ENCODE measurements at regions not wholly inside any gene's neighbourhood (a gene's known extent, or its start where the extent isn't known, plus 50 kb on each side); places are given as distances from the start of the nearest gene placed in this dataset.

DNA sequence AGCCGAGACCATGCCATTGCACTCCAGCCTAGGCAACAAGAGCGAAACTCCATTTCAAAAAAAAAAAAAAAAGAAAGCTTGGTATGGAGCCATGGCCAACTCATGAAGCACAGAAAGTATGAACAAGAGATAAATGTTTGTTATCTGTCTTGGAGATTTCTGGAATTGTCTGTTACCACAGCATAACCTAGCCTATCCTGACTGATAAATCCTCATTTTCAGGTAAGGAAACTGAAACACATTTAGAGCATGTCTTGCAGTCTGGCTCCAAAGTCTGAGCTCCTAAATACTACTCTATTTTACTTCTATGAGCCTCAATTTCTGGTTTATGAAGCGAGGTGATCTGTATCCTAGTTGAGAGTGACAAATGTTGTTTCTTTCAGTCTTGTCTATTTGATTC lies 68.3 kb upstream of the SLC44A1 start:
- CTCF ChIA-PET = no interaction called here
- Histone ChIP-seq H3K36me3 (ENCODE audit: control insufficient read depth, insufficient read depth, low read length) (no peaks in the 10 kb centered on the region), H3K27me3 (ENCODE audit: control insufficient read depth, insufficient read depth, low read length) (no peaks in the 10 kb centered on the region), H3K4me3 (ENCODE audit: low read depth in 2 of 2, low read length in 2 of 2) (no peak overlapping the region), H3K27ac (ENCODE audit: low read length) (no peak overlapping the region), H3K4me1 (ENCODE audit: control insufficient read depth, insufficient read depth, low read length) (no peaks in the 10 kb centered on the region), H3K9me3 (ENCODE audit: control insufficient read depth, insufficient read depth, low read depth, low read length) (no peaks in the 10 kb centered on the region)
- TF ChIP-seq SIN3A (IDR thresholded peaks at IDR 0.05; ENCODE audit: borderline replicate concordance, insufficient read depth, low read depth, low read length) = no peak
- TF ChIP-seq, protein P1, sequence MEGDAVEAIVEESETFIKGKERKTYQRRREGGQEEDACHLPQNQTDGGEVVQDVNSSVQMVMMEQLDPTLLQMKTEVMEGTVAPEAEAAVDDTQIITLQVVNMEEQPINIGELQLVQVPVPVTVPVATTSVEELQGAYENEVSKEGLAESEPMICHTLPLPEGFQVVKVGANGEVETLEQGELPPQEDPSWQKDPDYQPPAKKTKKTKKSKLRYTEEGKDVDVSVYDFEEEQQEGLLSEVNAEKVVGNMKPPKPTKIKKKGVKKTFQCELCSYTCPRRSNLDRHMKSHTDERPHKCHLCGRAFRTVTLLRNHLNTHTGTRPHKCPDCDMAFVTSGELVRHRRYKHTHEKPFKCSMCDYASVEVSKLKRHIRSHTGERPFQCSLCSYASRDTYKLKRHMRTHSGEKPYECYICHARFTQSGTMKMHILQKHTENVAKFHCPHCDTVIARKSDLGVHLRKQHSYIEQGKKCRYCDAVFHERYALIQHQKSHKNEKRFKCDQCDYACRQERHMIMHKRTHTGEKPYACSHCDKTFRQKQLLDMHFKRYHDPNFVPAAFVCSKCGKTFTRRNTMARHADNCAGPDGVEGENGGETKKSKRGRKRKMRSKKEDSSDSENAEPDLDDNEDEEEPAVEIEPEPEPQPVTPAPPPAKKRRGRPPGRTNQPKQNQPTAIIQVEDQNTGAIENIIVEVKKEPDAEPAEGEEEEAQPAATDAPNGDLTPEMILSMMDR (IDR thresholded peaks at IDR 0.05) = no peak
- TF ChIP-seq TCF7L2 (IDR thresholded peaks at IDR 0.05; ENCODE audit: low read depth, low read length) = no peak
- TF ChIP-seq, protein P2, sequence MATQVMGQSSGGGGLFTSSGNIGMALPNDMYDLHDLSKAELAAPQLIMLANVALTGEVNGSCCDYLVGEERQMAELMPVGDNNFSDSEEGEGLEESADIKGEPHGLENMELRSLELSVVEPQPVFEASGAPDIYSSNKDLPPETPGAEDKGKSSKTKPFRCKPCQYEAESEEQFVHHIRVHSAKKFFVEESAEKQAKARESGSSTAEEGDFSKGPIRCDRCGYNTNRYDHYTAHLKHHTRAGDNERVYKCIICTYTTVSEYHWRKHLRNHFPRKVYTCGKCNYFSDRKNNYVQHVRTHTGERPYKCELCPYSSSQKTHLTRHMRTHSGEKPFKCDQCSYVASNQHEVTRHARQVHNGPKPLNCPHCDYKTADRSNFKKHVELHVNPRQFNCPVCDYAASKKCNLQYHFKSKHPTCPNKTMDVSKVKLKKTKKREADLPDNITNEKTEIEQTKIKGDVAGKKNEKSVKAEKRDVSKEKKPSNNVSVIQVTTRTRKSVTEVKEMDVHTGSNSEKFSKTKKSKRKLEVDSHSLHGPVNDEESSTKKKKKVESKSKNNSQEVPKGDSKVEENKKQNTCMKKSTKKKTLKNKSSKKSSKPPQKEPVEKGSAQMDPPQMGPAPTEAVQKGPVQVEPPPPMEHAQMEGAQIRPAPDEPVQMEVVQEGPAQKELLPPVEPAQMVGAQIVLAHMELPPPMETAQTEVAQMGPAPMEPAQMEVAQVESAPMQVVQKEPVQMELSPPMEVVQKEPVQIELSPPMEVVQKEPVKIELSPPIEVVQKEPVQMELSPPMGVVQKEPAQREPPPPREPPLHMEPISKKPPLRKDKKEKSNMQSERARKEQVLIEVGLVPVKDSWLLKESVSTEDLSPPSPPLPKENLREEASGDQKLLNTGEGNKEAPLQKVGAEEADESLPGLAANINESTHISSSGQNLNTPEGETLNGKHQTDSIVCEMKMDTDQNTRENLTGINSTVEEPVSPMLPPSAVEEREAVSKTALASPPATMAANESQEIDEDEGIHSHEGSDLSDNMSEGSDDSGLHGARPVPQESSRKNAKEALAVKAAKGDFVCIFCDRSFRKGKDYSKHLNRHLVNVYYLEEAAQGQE (IDR thresholded peaks at IDR 0.05; ENCODE audit: insufficient read depth in 1 of 2, low read depth in 2 of 2, low read length in 1 of 2) = no peak
- no peak for TF ChIP-seq POLR2AphosphoS5 (IDR thresholded peaks at IDR 0.05; ENCODE audit: low read depth, low read length)
- intact Hi-C loops (cut with micrococcal nuclease; ENCODE audit: unreplicated experiment) (no loop called here), in situ Hi-C loops (cut with HindIII; ENCODE audit: low pct_unique_long_range_greater_than_20kb, low sequenced_read_pairs) (no loop called here)
- no TSS peak for BruUV-seq (replicated peaks)
- no peak for DNase-seq (ENCODE audit: low read depth, low spot score)
- ATAC-seq = no peak
- POLR2A ChIA-PET = interaction anchor here (0.7 kb wide), 1 partner anchor 10 kb away, joined by 6 read pairs; no protein-coding TSS in a partner anchor

DNA sequence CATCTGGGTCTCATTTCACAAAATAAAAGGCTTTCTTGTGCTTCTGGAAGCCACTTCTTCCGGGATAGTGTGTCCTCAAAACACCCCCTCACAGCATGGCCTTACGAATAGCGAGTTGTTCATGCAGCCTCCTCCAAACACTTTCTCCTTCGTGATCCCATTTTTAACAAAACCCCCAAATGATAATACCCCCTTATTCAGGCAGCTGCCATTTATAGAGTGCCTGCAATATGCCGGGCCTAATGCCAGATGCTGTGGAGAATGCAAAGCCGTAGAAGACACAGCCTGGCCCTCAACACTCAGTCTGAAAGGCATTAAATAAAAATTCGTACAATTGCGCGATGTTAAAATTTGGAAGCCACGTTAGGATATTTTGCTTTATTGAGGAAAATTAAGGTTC lies 66.4 kb upstream of the SLC44A1 start:
- intact Hi-C loops (cut with micrococcal nuclease; ENCODE audit: unreplicated experiment) = no loop called here
- POLR2A ChIA-PET = no interaction called here
- CTCF ChIA-PET = interaction anchor here (0.6 kb wide), 1 partner anchor 66 kb away, joined by 5 read pairs; the partner anchor contains the start of gene SLC44A1

More for the DNA sequence above, 66.4 kb upstream of the SLC44A1 start:
- in situ Hi-C loops (cut with HindIII; ENCODE audit: low pct_unique_long_range_greater_than_20kb, low sequenced_read_pairs) = no loop called here
- BruUV-seq (replicated peaks) = no TSS peak
- DNase-seq (ENCODE audit: low read depth, low spot score) = no peak
- Histone ChIP-seq H3K4me3 (ENCODE audit: low read depth in 2 of 2, low read length in 2 of 2) (no peak overlapping the region), H3K27me3 (ENCODE audit: control insufficient read depth, insufficient read depth, low read length) (no peaks in the 10 kb centered on the region), H3K9me3 (ENCODE audit: control insufficient read depth, insufficient read depth, low read depth, low read length) (no peaks in the 10 kb centered on the region), H3K36me3 (ENCODE audit: control insufficient read depth, insufficient read depth, low read length) (no peaks in the 10 kb centered on the region), H3K27ac (ENCODE audit: low read length) (no peak overlapping the region), H3K4me1 (ENCODE audit: control insufficient read depth, insufficient read depth, low read length) (no peaks in the 10 kb centered on the region)
- ATAC-seq = no peak
- TF ChIP-seq, protein P2 (IDR thresholded peaks at IDR 0.05; ENCODE audit: insufficient read depth in 1 of 2, low read depth in 2 of 2, low read length in 1 of 2) = no peak
- TF ChIP-seq POLR2AphosphoS5 (IDR thresholded peaks at IDR 0.05; ENCODE audit: low read depth, low read length) (no peak), TCF7L2 (IDR thresholded peaks at IDR 0.05; ENCODE audit: low read depth, low read length) (no peak), SIN3A (IDR thresholded peaks at IDR 0.05; ENCODE audit: borderline replicate concordance, insufficient read depth, low read depth, low read length) (no peak)
- TF ChIP-seq, protein P1 (IDR thresholded peaks at IDR 0.05) = no peak
